SU-DHL-6 (cell line): ENCODE measurements at regions not wholly inside any gene's neighbourhood (a gene's known extent, or its start where the extent isn't known, plus 50 kb on each side); places are given as distances from the start of the nearest gene placed in this dataset.
"Not testable (repeated sequence)": the region's sequence is repeated elsewhere in the genome, so short reads cannot be mapped to it uniquely, and the experiment has no call there.

Source experiments
- CTCF ChIP-seq: fragments of 200-600 bp; sonication (generic); IDR thresholded peaks from one replicate; pipeline ENCODE4 v1.5.1; 2017; ENCODE audit warnings: antibody characterized with exemption, mild to moderate bottlenecking, low read length, moderate library complexity; ENCODE audit not compliant: insufficient read depth, poor library complexity, severe bottlenecking
- EZH2phosphoT487 ChIP-seq: fragments of 200-600 bp; sonication (generic), shearing (Covaris generic); conservative IDR thresholded peaks from 2 replicates; pipeline ENCODE4 v1.6.1; 2018; ENCODE audit warnings: mild to moderate bottlenecking, antibody characterized with exemption, low read length, moderate library complexity, mixed read lengths

- TF ChIP-seq CTCF, EZH2phosphoT487: not testable (repeated sequence)
Observed at GRCh38 chr3:75268576-75268975, 395.6 kb upstream of the FRG2C start.
